HG03575 (cell line): ENCODE measurements at regions not wholly inside any gene's neighbourhood (a gene's known extent, or its start where the extent isn't known, plus 50 kb on each side); places are given as distances from the start of the nearest gene placed in this dataset.
"Not testable (repeated sequence)": the region's sequence is repeated elsewhere in the genome, so short reads cannot be mapped to it uniquely, and the experiment has no call there.

ENCODE experiments used
- ATAC-seq: cut with Tn5 transposase; IDR thresholded peaks from one replicate; pipeline ENCODE4 v1.9.1; 2021; ENCODE audit not compliant: unreplicated experiment, insufficient number of reproducible peaks, low FRiP score; ENCODE audit errors: extremely low read depth

DNA sequence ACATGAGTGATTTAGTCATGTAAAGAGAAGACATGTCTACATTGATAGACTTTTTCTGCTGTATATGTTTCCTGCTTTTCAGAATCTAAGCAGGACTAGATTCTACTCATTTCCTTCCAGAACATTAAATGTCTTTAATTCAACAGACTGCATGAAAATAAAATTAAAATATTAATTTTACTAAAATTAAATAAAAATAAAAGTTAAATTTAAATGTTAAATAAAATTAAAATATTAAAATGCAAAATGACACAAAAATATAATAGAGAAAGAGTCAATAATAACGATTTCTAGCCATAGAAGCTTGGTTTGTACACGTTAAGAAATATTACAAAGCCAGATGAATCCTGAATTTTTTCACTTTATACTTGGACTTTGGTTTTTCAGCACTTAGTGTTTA is 552.8 kb upstream of the NR5A2 start:
- no peak for ATAC-seq

GRCh38 chr1:199482426-199482825 is 545.1 kb upstream of the NR5A2 start:
- ATAC-seq = no peak

DNA sequence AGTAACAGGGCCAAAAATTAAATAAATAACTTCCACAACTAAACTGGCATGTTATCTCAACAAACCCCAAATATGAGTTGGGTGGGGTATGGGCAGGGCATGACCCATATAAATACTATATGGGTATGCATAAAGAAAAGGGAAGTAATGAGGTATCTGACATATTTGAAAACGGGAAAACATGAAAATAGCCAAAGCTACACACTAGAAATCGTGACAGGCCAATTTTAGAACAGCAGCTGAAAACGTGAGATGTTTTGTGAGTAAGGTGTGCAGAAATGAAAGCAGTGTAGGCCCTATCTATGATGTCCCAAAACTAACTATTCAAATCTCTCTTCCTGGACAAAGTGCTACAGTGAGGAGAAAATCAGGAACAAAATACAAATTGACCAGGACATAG is 537.9 kb upstream of the NR5A2 start:
- no peak for ATAC-seq

- no peak for ATAC-seq
Measured at GRCh38 chr1:199490769-199491527, 536.6 kb upstream of the NR5A2 start.

GRCh38 chr1:199495432-199495831 is 532.1 kb upstream of the NR5A2 start:
- no peak for ATAC-seq

- peak; percentile 53 for ATAC-seq
Measured at GRCh38 chr1:199498802-199499201, 528.7 kb upstream of the NR5A2 start.

DNA sequence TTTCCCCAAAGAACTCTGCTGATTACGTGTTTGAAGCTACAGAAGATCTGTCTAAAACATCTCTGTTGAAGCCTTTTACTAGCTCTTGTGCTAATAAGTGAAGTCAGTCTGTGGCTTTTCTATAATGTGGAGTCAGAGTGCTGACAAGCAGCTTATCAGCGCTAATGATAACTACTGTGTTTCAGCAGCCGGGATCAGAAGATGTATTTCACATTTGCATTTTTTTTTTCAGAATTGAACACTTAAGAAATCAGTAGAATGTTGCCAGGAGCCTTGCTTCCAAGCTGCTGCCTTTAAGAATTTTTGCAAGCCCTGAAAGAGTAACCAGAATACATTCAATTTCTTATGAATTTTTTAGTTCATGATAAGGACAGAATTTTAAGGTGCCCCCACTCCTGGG is 519.4 kb upstream of the NR5A2 start:
- ATAC-seq = no peak

DNA sequence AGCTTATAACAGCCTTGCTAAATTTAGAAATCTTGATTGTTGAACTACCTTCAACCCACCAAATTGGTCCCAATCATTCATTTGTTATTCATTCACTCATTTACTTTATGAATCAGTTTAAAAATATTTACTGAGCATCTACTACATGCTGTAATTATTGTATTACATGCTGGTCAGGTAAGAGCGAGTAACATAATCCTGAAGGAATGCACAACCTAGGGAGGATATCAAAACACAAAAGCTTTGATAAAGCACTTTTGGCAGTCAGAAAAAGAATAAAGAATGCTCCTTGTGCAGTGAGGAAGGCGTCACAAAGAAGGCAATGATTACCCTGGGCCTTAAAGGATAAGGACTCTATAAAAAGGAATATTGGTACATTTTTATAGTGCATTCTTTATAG is 518.9 kb upstream of the NR5A2 start:
- no peak for ATAC-seq

DNA sequence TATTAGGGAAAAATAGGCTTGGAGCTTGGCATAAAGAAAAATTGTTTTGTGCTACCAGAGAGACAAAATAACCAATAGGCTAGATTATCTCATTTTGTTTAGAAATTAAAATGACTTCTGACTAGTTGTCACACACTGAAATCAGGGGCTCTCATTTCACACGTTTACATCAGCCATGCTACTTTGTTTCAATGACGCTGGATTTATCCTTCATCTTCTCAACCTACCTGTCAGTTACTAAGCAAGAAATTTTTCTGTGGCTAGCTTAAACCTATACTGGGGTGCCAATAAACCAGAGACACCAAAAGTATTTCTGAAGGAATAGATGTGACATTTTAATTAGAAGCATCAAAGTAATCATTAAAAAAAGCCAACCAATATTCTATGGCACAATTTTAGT is 518.1 kb upstream of the NR5A2 start:
- ATAC-seq = no peak

- ATAC-seq = peak; percentile 57
Measured at GRCh38 chr1:199510314-199510713, 517.2 kb upstream of the NR5A2 start.

DNA sequence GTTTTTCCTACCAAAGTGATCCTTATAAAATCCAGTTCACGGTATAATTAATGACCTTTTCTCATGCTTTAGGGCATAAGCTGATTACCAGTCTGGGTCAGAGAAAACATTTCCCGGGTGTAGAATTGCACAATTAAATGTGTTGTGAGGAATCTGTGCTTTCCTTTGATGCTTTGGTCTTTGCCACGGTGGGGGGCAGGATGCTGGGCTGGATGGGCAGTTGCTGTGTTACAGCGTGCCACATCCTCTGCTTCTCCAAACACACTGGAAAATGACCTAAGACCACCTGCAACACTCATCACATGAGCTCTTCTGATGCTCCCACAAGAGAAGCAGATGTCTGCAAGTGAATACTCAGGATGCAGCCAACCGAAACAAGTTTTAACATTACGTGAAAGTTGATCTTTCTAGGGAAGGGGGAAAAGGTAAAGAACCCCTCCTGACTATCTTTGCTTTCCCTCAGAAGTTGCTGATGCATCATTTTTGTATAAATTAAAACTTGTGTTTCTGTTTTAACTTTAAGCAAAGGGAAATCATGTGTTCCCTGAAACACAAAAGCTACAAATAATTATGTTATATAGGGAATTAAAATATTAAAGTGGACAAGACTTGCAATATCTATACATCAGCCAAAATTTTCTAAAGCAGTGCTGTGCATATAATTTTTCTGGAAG is 515.3 kb upstream of the NR5A2 start:
- ATAC-seq = no peak

DNA sequence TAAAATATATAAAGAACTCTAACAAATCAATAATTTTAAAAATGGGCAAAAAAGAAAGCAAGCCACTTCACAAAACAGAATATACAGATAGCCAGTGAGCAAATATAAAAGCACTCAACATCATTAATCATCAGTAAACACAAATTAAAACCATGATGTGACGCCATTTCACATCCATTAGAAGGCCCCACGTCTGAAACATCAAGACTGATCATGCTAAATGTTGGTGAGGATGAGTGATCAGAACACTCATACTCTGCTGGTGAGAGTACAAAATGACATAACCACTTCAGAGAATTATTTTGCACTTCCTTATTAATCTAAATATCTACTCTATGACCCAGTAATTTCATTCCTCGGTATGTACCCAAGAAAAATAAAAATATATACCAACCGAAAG is 512.2 kb upstream of the NR5A2 start:
- ATAC-seq = no peak

DNA sequence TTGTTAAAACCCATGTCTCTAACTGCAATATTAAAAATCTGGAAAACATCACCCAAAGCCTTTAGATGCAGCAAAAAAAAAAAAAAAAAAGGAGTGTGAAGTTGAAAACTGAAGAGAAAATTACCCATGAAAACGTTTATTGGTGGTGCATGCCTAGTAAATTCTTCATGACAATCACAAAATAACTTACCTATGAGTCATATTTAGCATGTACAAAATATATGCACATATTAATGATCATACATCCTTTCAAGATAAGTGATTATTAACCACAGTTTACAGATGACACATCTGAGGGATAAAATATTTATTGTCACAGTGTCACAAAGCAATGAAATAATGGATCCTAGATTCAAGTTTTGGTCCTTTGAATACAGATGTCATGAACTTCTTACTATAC is 505.2 kb upstream of the NR5A2 start:
- ATAC-seq = no peak

- ATAC-seq = no peak
Measured at GRCh38 chr1:199522936-199523335, 504.6 kb upstream of the NR5A2 start.

DNA sequence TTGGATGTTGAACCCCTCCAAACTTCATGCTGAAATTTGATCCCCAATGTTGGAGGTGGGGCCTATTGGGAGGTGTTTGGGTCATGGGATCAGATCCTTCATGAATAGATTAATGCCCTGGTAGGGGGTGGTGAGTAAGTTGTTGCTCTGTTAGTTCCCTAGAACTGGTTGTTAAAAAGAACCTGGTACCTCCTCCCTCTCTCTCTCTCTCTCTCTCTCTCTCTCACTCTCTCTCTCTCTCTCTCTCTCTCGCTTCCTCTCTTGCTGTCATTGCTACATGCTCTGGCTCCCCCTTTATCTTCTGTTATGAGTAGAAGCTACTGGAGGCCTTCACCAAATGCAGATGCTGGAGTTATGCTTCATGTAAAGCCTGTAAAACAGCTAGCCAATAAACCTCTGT is 498.2 kb upstream of the NR5A2 start:
- ATAC-seq = no peak

DNA sequence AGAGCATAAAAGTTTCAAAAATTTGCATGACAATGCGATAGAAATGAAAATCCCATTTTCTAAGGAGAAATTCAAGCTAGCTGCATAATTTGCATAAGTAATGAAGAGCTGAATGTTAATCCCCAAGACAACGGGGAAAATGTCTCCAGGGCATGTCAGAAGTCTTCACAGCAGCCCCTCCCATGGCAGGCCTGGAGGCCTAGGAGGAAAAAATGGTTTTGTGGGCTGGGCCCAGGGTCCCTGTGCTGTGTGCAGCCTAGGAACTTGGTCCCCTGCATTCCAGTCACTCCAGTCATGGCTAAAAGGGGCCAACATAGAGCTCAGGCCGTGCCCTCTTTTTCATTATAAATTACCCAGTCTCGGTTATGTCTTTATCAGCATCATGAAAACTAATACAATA is 494.1 kb upstream of the NR5A2 start:
- not testable (repeated sequence) for ATAC-seq

GRCh38 chr1:199545780-199546179 is 481.7 kb upstream of the NR5A2 start:
- no peak for ATAC-seq

DNA sequence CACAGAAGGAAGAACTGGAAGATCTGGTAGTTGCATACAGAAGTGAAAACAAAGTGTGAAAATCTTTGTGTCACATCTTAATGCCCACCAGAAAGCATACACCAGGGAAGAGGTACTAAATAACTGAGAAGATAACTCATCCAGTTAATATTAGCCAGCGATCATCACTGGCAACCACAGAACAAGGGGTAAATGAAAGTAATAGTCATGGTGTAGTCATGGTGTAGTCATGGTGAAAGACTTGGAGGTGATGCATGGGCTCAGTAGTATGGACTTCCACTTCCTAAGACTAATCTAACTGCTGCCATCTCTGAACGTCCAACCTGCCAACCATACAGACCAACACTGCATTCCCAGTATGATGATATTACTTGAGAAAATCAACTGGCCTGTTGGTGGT is 481.2 kb upstream of the NR5A2 start:
- no peak for ATAC-seq

DNA sequence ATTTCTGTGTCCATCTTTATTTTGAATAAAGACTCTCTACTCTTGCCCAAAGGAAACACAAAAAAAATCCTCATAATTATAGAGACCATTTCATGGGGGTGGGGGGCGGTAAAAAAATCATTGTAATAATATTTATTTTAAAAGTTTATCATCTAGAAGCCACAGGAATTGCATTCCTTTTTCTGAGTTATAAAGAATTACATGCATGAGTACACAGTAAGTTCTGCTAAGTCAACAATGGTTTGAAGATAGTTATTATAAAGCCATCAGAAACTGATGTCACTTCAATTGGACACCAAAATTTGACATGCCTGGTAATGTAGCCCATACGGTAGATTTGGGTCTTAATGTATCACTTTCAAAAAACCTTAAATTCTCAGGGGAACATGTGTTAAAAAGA is 478.1 kb upstream of the NR5A2 start:
- no peak for ATAC-seq

- no peak for ATAC-seq
Measured at GRCh38 chr1:199550199-199551065, 477.1 kb upstream of the NR5A2 start.
